ENCODE measurements at regions not wholly inside any gene's neighbourhood (a gene's known extent, or its start where the extent isn't known, plus 50 kb on each side); places are given as distances from the start of the nearest gene placed in this dataset.
A peak's percentile ranks its signal among the peaks of the same experiment; 100 is the strongest.

GRCh38 chr2:64267699-64268098, 123.5 kb upstream of the PELI1 start:
- Mint-ChIP-seq H3K4me3 (no peak overlapping the region), H3K27me3 (ENCODE audit: low read depth in 3 of 3) (peaks cover 0 to 2% (median 0%) of the 10 kb centered on the region in 3 donors), H3K27ac (peak overlapping the region in 2 of 7 donors; percentile 21 to 55), H3K4me1 (peaks cover 39% of the 10 kb centered on the region), H3K9me3 (peaks cover 3 to 12% (median 7%) of the 10 kb centered on the region in 7 donors), H3K36me3 (peaks cover 5 to 9% of the 10 kb centered on the region in 2 donors)
- H3K9ac ChIP-seq (ENCODE audit: insufficient read depth, low read length, poor library complexity, severe bottlenecking): no peak overlapping the region
- intact Hi-C loops (cut with micrococcal nuclease): loop anchor here in 1 of 2 donors (10.0 kb wide), 1 partner anchor 123 kb away; the partner anchor contains the start of gene PELI1
- H3K4me2 ChIP-seq (replicated peaks; ENCODE audit: extremely low read depth, low read length, poor library complexity, severe bottlenecking): no peak overlapping the region
- no peaks in the 10 kb centered on the region for H4K20me1 ChIP-seq (ENCODE audit: insufficient read depth, low read length)
- peaks cover 0 to 6% of the 10 kb centered on the region in 2 donors for H3K9me3 ChIP-seq (replicated peaks in 1 of 2; ENCODE audit: control insufficient read depth in 1 of 2, insufficient read depth in 1 of 2, low read length in 2 of 2)
- DNase-seq: no peak
- H3K36me3 ChIP-seq (replicated peaks in 1 of 2; ENCODE audit: control insufficient read depth in 1 of 2, insufficient read depth in 2 of 2, low read length in 2 of 2): no peaks in the 10 kb centered on the region
- no peak for TF ChIP-seq CTCF (IDR thresholded peaks at IDR 0.05)
- H3K27me3 ChIP-seq (ENCODE audit: control insufficient read depth in 2 of 2, insufficient read depth in 2 of 2, low read length in 2 of 2): no peaks in the 10 kb centered on the region
- WGBS (ENCODE audit: insufficient coverage): 100% methylated on average over 1 of the region's 1 CpG
- no peak overlapping the region for H3K4me3 ChIP-seq (replicated peaks in 1 of 3; ENCODE audit: low read depth in 2 of 3, low read length in 3 of 3)
- H3K79me2 ChIP-seq (ENCODE audit: insufficient read depth, low read length): no peaks in the 10 kb centered on the region
- H3K4me1 ChIP-seq (ENCODE audit: control insufficient read depth in 1 of 2, insufficient read depth in 2 of 2, low read length in 2 of 2): peaks cover 21 to 26% of the 10 kb centered on the region in 2 donors
- H3K27ac ChIP-seq (ENCODE audit: low read depth in 1 of 2, low read length in 2 of 2): no peak overlapping the region
- no peak overlapping the region for H2AFZ ChIP-seq (ENCODE audit: insufficient read depth, low read depth, low read length, poor library complexity, severe bottlenecking)

- Mint-ChIP-seq H3K4me3 (no peak overlapping the region), H3K27me3 (ENCODE audit: low read depth in 3 of 3) (peaks cover 0 to 2% (median 0%) of the 10 kb centered on the region in 3 donors), H3K27ac (no peak overlapping the region), H3K4me1 (peaks cover 39% of the 10 kb centered on the region), H3K36me3 (peaks cover 8 to 9% of the 10 kb centered on the region in 2 donors), H3K9me3 (peaks cover 3 to 12% (median 7%) of the 10 kb centered on the region in 7 donors)
- H3K27me3 ChIP-seq (ENCODE audit: control insufficient read depth in 2 of 2, insufficient read depth in 2 of 2, low read length in 2 of 2): no peaks in the 10 kb centered on the region
- H4K20me1 ChIP-seq (ENCODE audit: insufficient read depth, low read length): no peaks in the 10 kb centered on the region
- H2AFZ ChIP-seq (ENCODE audit: insufficient read depth, low read depth, low read length, poor library complexity, severe bottlenecking): no peak overlapping the region
- TF ChIP-seq CTCF (IDR thresholded peaks at IDR 0.05): no peak
- H3K27ac ChIP-seq (ENCODE audit: low read depth in 1 of 2, low read length in 2 of 2): no peak overlapping the region
- H3K4me3 ChIP-seq (replicated peaks in 1 of 3; ENCODE audit: low read depth in 2 of 3, low read length in 3 of 3): no peak overlapping the region
- no peak for DNase-seq
- H3K9me3 ChIP-seq (replicated peaks in 1 of 2; ENCODE audit: control insufficient read depth in 1 of 2, insufficient read depth in 1 of 2, low read length in 2 of 2): peaks cover 0 to 6% of the 10 kb centered on the region in 2 donors
- H3K79me2 ChIP-seq (ENCODE audit: insufficient read depth, low read length): no peaks in the 10 kb centered on the region
- no peak overlapping the region for H3K9ac ChIP-seq (ENCODE audit: insufficient read depth, low read length, poor library complexity, severe bottlenecking)
- H3K4me2 ChIP-seq (replicated peaks; ENCODE audit: extremely low read depth, low read length, poor library complexity, severe bottlenecking): no peak overlapping the region
- intact Hi-C loops (cut with micrococcal nuclease): loop anchor here in 1 of 2 donors (10.0 kb wide), 1 partner anchor 124 kb away; the partner anchor contains the start of gene PELI1
- no peaks in the 10 kb centered on the region for H3K36me3 ChIP-seq (replicated peaks in 1 of 2; ENCODE audit: control insufficient read depth in 1 of 2, insufficient read depth in 2 of 2, low read length in 2 of 2)
- 100% methylated on average over 2 of the region's 9 CpGs for WGBS (ENCODE audit: insufficient coverage)
- H3K4me1 ChIP-seq (ENCODE audit: control insufficient read depth in 1 of 2, insufficient read depth in 2 of 2, low read length in 2 of 2): peaks cover 21 to 26% of the 10 kb centered on the region in 2 donors
These were observed 124.3 kb upstream of the PELI1 start for GRCh38 chr2:64268330-64269048.
